HUES64 (cell line): ENCODE measurements at regions not wholly inside any gene's neighbourhood (a gene's known extent, or its start where the extent isn't known, plus 50 kb on each side); places are given as distances from the start of the nearest gene placed in this dataset.
"Not testable (repeated sequence)": the region's sequence is repeated elsewhere in the genome, so short reads cannot be mapped to it uniquely, and the experiment has no call there.

ENCODE experiments used
- H3K27ac ChIP-seq: 2 replicates; pipeline ENCODE4 v1.7.0; 2013; ENCODE audit warnings: low read depth, low read length, inconsistent platforms
- H3K27me3 ChIP-seq: 2 replicates; pipeline ENCODE4 v1.6.1; 2013; ENCODE audit warnings: mild to moderate bottlenecking, low read length; ENCODE audit not compliant: insufficient read depth
- H3K36me3 ChIP-seq: 2 replicates; pipeline ENCODE4 v1.6.1; 2013; ENCODE audit warnings: mild to moderate bottlenecking, low read length; ENCODE audit not compliant: insufficient read depth
- H3K4me1 ChIP-seq: 2 replicates; pipeline ENCODE4 v1.6.1; 2013; ENCODE audit warnings: mild to moderate bottlenecking, low read length, moderate library complexity; ENCODE audit not compliant: insufficient read depth
- H3K4me3 ChIP-seq: 2 replicates; pipeline ENCODE4 v1.5.1; 2013; ENCODE audit warnings: mild to moderate bottlenecking, low read length, moderate library complexity
- H3K9ac ChIP-seq: 2 replicates; pipeline ENCODE4 v1.6.1; 2013; ENCODE audit warnings: mild to moderate bottlenecking, low read depth, low read length
- H3K9me3 ChIP-seq: 2 replicates; pipeline ENCODE4 v1.6.1; 2013; ENCODE audit warnings: low read depth, low read length; ENCODE audit not compliant: insufficient read depth
- WGBS: fragments of 150-250, 120-280 bp; methylation state at CpG from one replicate; pipeline ENCODE4 v1.1.7; 2013; ENCODE audit warnings: missing lambda C conversion rate; 5-methylcytosine and 5-hydroxymethylcytosine counted together

- H3K4me1 ChIP-seq, H3K4me3 ChIP-seq, H3K27me3 ChIP-seq, H3K27ac ChIP-seq, H3K36me3 ChIP-seq, H3K9me3 ChIP-seq, H3K9ac ChIP-seq: not testable (repeated sequence)
These were observed 230.5 kb upstream of the TARS1 start for GRCh38 chr5:33210221-33210620.

DNA sequence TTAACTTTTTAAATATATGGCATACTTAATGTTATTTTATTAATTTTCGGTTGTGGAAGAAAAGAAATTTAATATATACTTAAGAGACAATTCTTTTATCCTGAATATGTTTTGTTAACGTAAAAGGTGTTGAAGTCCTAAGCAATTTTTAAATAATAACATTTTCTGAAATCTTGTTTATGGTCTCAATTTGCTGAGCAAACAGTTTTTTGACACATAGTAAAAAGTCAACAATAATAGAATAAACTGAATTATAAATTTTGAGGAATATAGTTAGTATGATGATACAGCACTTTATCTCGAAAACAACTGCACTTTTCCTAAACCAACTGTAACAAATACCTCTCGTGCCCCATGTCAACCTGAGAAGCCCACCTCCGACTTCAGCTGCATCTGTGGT is 229.8 kb upstream of the TARS1 start:
- Histone ChIP-seq H3K4me1 (no peaks in the 10 kb centered on the region), H3K36me3 (no peaks in the 10 kb centered on the region), H3K27ac (no peak overlapping the region), H3K27me3 (no peaks in the 10 kb centered on the region), H3K9me3 (no peaks in the 10 kb centered on the region), H3K4me3 (no peak overlapping the region), H3K9ac (no peak overlapping the region)
- 90% methylated on average over 3 of the region's 5 CpGs for WGBS

DNA sequence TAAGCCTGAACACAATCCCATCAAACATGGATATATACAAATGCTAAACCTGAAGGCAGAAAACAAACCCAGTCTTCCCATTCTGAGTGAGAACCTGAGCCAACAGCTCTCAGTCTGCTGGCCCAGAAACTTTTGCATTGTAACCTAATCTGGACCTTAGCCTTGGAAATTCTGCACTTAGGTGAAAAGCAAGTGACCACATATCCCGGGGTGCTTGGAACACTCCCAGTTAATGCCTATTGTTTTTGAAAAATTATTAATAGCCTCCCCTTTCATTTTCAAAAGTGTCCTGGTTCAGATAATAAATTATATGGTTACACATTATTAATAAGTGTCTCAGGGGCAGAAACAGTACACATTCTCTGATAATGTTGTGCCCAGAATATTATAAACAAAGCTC is 228.3 kb upstream of the TARS1 start:
- Histone ChIP-seq H3K9ac (no peak overlapping the region), H3K4me1 (no peaks in the 10 kb centered on the region), H3K9me3 (no peaks in the 10 kb centered on the region), H3K27me3 (no peaks in the 10 kb centered on the region), H3K4me3 (no peak overlapping the region), H3K36me3 (no peaks in the 10 kb centered on the region), H3K27ac (no peak overlapping the region)
- 90% methylated on average over 1 of the region's 1 CpG for WGBS

GRCh38 chr5:33212900-33213299 is 227.9 kb upstream of the TARS1 start:
- H3K27ac ChIP-seq = no peak overlapping the region
- H3K27me3 ChIP-seq = no peaks in the 10 kb centered on the region
- no peaks in the 10 kb centered on the region for H3K36me3 ChIP-seq
- no peak overlapping the region for H3K9ac ChIP-seq
- no peaks in the 10 kb centered on the region for H3K9me3 ChIP-seq
- H3K4me3 ChIP-seq = no peak overlapping the region
- H3K4me1 ChIP-seq = no peaks in the 10 kb centered on the region
- WGBS = 90% methylated on average over 2 of the region's 2 CpGs

GRCh38 chr5:33223563-33224284 is 217.0 kb upstream of the TARS1 start:
- WGBS = 73% methylated on average over 3 of the region's 3 CpGs

GRCh38 chr5:33224285-33224961 is 216.3 kb upstream of the TARS1 start:
- WGBS = 100% methylated on average over 3 of the region's 4 CpGs
- H3K4me1 ChIP-seq = peaks cover 13% of the 10 kb centered on the region; the same call in 1 of the 2 replicates
- H3K27me3 ChIP-seq = no peaks in the 10 kb centered on the region
- no peak overlapping the region for H3K4me3 ChIP-seq
- no peaks in the 10 kb centered on the region for H3K36me3 ChIP-seq
- H3K27ac ChIP-seq = no peak overlapping the region
- H3K9me3 ChIP-seq = no peaks in the 10 kb centered on the region
- H3K9ac ChIP-seq = no peak overlapping the region

More at GRCh38 chr5:33223563-33224284, 217.0 kb upstream of the TARS1 start:
- no peaks in the 10 kb centered on the region for H3K9me3 ChIP-seq
- no peaks in the 10 kb centered on the region for H3K36me3 ChIP-seq
- H3K9ac ChIP-seq = no peak overlapping the region
- H3K4me3 ChIP-seq = no peak overlapping the region
- H3K27me3 ChIP-seq = no peaks in the 10 kb centered on the region
- H3K27ac ChIP-seq = no peak overlapping the region
- peaks cover 13% of the 10 kb centered on the region; the same call in 1 of the 2 replicates for H3K4me1 ChIP-seq

DNA sequence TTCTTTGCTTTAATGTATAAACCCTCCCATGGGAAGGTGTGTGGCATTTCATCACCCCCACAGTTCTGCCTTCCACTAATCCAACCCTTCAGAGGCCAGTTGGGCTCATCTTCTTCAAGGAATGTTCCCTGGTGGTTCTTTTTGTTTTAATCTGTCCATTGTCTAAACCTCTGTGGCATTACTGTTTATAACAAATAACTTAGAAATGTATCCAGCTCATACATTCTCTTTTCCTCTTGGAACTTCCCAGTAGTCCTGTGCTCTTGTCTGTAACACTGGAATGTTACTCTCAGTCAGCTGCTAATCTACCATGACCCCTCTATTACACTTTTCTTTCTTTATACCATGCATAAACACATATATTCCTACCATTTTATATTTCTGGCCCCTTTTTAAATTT is 213.5 kb upstream of the TARS1 start:
- H3K27me3 ChIP-seq = no peaks in the 10 kb centered on the region
- H3K9ac ChIP-seq = no peak overlapping the region
- H3K4me1 ChIP-seq = peaks cover 13% of the 10 kb centered on the region; the same call in 1 of the 2 replicates
- peak overlapping the region; percentile 6; the same call in 1 of the 2 replicates for H3K27ac ChIP-seq
- no peaks in the 10 kb centered on the region for H3K36me3 ChIP-seq
- H3K9me3 ChIP-seq = no peaks in the 10 kb centered on the region
- H3K4me3 ChIP-seq = no peak overlapping the region

- Histone ChIP-seq H3K4me3 (no peak overlapping the region), H3K4me1 (peaks cover 13% of the 10 kb centered on the region; the same call in 1 of the 2 replicates), H3K9ac (no peak overlapping the region), H3K9me3 (no peaks in the 10 kb centered on the region), H3K27ac (peak overlapping the region; percentile 6; the same call in 1 of the 2 replicates), H3K27me3 (no peaks in the 10 kb centered on the region), H3K36me3 (no peaks in the 10 kb centered on the region)
- 83% methylated on average over 2 of the region's 2 CpGs for WGBS
These were observed 213.0 kb upstream of the TARS1 start for GRCh38 chr5:33227746-33228145.

DNA sequence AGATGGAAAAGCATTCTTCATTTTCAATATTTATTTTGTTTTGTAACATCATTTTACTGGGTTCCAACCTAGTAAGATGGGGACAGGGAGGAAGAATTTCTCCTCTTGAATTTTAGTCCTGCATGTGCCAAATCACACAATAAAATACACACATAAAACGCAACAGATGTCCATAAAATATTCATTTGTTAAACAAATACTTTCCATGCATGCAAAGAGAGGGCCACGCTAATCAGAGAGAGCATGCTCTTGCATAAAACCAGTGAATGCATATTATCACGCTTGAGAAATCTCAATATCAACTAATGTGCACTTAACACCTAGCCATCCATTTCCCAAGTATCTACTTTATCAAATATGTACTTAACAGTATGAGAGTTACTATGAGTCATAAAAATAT is 212.6 kb upstream of the TARS1 start:
- Histone ChIP-seq H3K9ac (no peak overlapping the region), H3K9me3 (no peaks in the 10 kb centered on the region), H3K27ac (no peak overlapping the region), H3K27me3 (no peaks in the 10 kb centered on the region), H3K4me3 (no peak overlapping the region), H3K36me3 (no peaks in the 10 kb centered on the region), H3K4me1 (peaks cover 13% of the 10 kb centered on the region; the same call in 1 of the 2 replicates)
- WGBS = 91% methylated on average over 3 of the region's 3 CpGs

DNA sequence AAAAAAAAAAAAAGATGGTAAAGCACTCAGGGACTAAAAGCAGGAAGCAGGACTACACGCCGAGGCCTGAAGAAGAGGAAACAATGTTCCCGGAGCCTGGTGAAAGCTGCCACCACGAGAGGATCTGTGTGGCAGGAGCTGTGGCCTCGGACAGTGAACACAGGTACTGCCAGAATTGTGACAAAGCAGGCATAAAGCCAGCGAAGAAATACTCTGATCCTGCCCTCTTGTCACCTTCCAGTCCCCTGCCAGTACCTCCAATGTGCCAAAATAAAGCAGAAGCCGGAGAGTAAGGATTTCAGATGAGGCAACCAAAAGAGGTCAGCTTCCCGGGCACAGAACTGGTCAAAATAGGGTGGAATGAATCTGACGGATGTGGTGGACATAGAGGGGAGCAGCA is 211.5 kb upstream of the TARS1 start:
- WGBS = 89% methylated on average over 8 of the region's 9 CpGs
- Histone ChIP-seq H3K4me1 (peaks cover 13% of the 10 kb centered on the region; the same call in 1 of the 2 replicates), H3K9me3 (no peaks in the 10 kb centered on the region), H3K36me3 (no peaks in the 10 kb centered on the region), H3K9ac (no peak overlapping the region), H3K4me3 (no peak overlapping the region), H3K27me3 (no peaks in the 10 kb centered on the region), H3K27ac (no peak overlapping the region)

DNA sequence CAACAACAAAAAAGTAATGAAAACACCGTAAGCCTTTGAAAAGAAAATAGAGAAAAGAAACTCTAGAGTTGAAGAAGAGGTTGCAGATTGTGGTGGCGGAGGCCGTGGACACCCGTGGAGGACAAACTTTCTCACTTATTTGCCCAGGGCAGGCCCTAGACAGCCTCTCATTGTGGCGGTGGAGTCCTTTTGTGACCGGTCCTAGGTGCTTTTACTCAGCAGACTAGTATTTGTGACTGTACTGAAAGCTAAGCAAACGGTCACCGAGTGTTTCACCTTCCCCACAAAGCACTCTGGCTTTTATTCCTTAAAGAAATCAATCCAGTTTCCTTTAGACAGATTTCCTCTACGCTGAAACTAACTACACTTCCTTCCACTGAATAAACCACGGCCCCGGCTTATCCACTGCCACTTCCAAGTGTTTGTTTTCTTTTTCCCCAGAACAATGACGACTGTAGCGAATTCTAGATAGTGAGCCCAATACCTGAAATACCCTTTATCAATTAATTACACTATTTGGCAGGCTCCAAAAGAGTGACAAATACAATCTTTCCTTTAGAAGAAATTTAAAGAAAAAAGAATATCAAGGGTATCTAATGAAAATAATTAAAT is 210.2 kb upstream of the TARS1 start:
- 82% methylated on average over 13 of the region's 13 CpGs for WGBS
- H3K27ac ChIP-seq = no peak overlapping the region
- H3K9me3 ChIP-seq = no peaks in the 10 kb centered on the region
- no peak overlapping the region for H3K9ac ChIP-seq
- H3K4me3 ChIP-seq = no peak overlapping the region
- H3K4me1 ChIP-seq = peaks cover 13% of the 10 kb centered on the region; the same call in 1 of the 2 replicates
- no peaks in the 10 kb centered on the region for H3K27me3 ChIP-seq
- no peaks in the 10 kb centered on the region for H3K36me3 ChIP-seq
